Neural progenitor cell (in vitro differentiated cells): ENCODE measurements at regions not wholly inside any gene's neighbourhood (a gene's known extent, or its start where the extent isn't known, plus 50 kb on each side); places are given as distances from the start of the nearest gene placed in this dataset.

Source experiments
- DNase-seq: peaks from one replicate; pipeline ENCODE4 v3.0.0-alpha.2; 2016; ENCODE audit warnings: low spot score
- H2AFZ ChIP-seq: fragments of 200-600 bp; sonication (generic); replicated peaks from 2 replicates; pipeline ENCODE4 v1.6.1; 2016; ENCODE audit warnings: antibody characterized with exemption
- H3F3A ChIP-seq: fragments of 200-600 bp; sonication (generic); 2 replicates; pipeline ENCODE4 v1.6.1; 2016; ENCODE audit warnings: antibody characterized with exemption, low read depth
- H3K27ac ChIP-seq: fragments of 200-600 bp; sonication (generic); 2 replicates; pipeline ENCODE4 v1.5.1; 2016; ENCODE audit warnings: mild to moderate bottlenecking
- H3K27me3 ChIP-seq: fragments of 200-600 bp; sonication (generic); 2 replicates; pipeline ENCODE4 v1.6.1; 2016; ENCODE audit warnings: mild to moderate bottlenecking, moderate library complexity
- H3K36me3 ChIP-seq: fragments of 200-600 bp; sonication (generic); 2 replicates; pipeline ENCODE4 v1.5.1; 2016
- H3K4me1 ChIP-seq: fragments of 200-600 bp; sonication (generic); 2 replicates; pipeline ENCODE4 v1.6.1; 2016; ENCODE audit warnings: mixed run types
- H3K4me2 ChIP-seq: fragments of 200-600 bp; sonication (generic); 2 replicates; pipeline ENCODE4 v1.6.1; 2016
- H3K4me3 ChIP-seq: fragments of 200-600 bp; sonication (generic); 2 replicates; pipeline ENCODE4 v1.5.1; 2016
- H3K79me2 ChIP-seq: fragments of 200-600 bp; sonication (generic); 2 replicates; pipeline ENCODE4 v1.6.1; 2016; ENCODE audit warnings: low read depth
- H3K9ac ChIP-seq: fragments of 200-600 bp; sonication (generic); 2 replicates; pipeline ENCODE4 v1.6.1; 2016
- H3K9me3 ChIP-seq: fragments of 200-600 bp; sonication (generic); 2 replicates; pipeline ENCODE4 v1.5.1; 2016; ENCODE audit warnings: low read depth
- H4K20me1 ChIP-seq: fragments of 200-600 bp; sonication (generic); 2 replicates; pipeline ENCODE4 v1.6.1; 2016; ENCODE audit warnings: low read depth
- H3K27ac Mint-ChIP-seq: 3 replicates; pipeline ENCODE4 v1.8.0; 2021; ENCODE audit warnings: mixed read lengths
- H3K27me3 Mint-ChIP-seq: 2 replicates; pipeline ENCODE4 v1.8.0; 2022; ENCODE audit warnings: low read depth, mild to moderate bottlenecking, inconsistent platforms, moderate library complexity, mixed read lengths; ENCODE audit not compliant: insufficient read depth
- H3K36me3 Mint-ChIP-seq: 3 replicates; pipeline ENCODE4 v1.8.0; 2021; ENCODE audit warnings: mixed read lengths
- H3K4me1 Mint-ChIP-seq: 3 replicates; pipeline ENCODE4 v1.8.0; 2021; ENCODE audit warnings: mixed read lengths
- H3K4me3 Mint-ChIP-seq: 3 replicates; pipeline ENCODE4 v1.8.0; 2021; ENCODE audit warnings: mild to moderate bottlenecking, moderate library complexity, mixed read lengths
- H3K9me3 Mint-ChIP-seq: 3 replicates; pipeline ENCODE4 v1.8.0; 2020; ENCODE audit warnings: mixed read lengths
- EZH2 ChIP-seq: fragments of 200-600 bp; sonication (generic); IDR thresholded peaks from 2 replicates; pipeline ENCODE4 v1.6.1; 2017; ENCODE audit warnings: antibody characterized with exemption, mild to moderate bottlenecking, moderate library complexity
- EZH2phosphoT487 ChIP-seq: fragments of 200-600 bp; sonication (generic); IDR thresholded peaks from 2 replicates; pipeline ENCODE4 v1.6.1; 2017; ENCODE audit warnings: antibody characterized with exemption
- TF ChIP-seq, protein P1 (sequence below): fragments of 200-600 bp; sonication (generic); IDR thresholded peaks from 2 replicates; pipeline ENCODE4 v1.5.1; 2017; ENCODE audit warnings: antibody characterized with exemption, mild to moderate bottlenecking

DNA sequence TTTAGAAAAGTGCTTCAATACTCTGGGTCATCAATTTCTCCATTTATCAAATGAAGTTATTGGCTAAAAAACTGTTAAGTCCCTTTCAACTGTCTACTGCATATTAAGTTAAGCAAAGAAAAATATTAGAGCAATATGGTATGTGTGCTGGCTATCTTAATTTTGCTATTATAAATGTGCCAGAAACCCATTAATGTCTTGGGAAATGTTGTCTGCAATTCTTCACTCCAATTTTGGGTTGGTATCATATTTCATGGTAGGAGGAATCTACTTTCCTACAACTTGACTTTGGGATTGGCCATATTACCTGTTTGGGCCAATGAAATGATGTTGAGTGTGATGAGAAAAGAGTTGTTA is 1063.9 kb downstream of the PLA2G4A start:
- Histone ChIP-seq H3K36me3 (no peaks in the 10 kb centered on the region), H3K9ac (no peak overlapping the region), H4K20me1 (no peaks in the 10 kb centered on the region), H3K79me2 (no peaks in the 10 kb centered on the region), H3K4me2 (no peak overlapping the region), H3K4me1 (peaks cover 12% of the 10 kb centered on the region), H3K4me3 (no peak overlapping the region), H3K27me3 (no peaks in the 10 kb centered on the region), H2AFZ (no peak overlapping the region), H3K9me3 (no peaks in the 10 kb centered on the region), H3F3A (peaks cover 11% of the 10 kb centered on the region), H3K27ac (no peak overlapping the region)
- no peaks in the 10 kb centered on the region for H3K27me3 Mint-ChIP-seq
- no peak overlapping the region for H3K4me3 Mint-ChIP-seq
- H3K27ac Mint-ChIP-seq: no peak overlapping the region
- no peaks in the 10 kb centered on the region for H3K4me1 Mint-ChIP-seq
- no peaks in the 10 kb centered on the region for H3K9me3 Mint-ChIP-seq
- no peak for DNase-seq
- TF ChIP-seq, protein P1, sequence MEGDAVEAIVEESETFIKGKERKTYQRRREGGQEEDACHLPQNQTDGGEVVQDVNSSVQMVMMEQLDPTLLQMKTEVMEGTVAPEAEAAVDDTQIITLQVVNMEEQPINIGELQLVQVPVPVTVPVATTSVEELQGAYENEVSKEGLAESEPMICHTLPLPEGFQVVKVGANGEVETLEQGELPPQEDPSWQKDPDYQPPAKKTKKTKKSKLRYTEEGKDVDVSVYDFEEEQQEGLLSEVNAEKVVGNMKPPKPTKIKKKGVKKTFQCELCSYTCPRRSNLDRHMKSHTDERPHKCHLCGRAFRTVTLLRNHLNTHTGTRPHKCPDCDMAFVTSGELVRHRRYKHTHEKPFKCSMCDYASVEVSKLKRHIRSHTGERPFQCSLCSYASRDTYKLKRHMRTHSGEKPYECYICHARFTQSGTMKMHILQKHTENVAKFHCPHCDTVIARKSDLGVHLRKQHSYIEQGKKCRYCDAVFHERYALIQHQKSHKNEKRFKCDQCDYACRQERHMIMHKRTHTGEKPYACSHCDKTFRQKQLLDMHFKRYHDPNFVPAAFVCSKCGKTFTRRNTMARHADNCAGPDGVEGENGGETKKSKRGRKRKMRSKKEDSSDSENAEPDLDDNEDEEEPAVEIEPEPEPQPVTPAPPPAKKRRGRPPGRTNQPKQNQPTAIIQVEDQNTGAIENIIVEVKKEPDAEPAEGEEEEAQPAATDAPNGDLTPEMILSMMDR: no peak
- TF ChIP-seq EZH2: no peak
- TF ChIP-seq EZH2phosphoT487: no peak
- H3K36me3 Mint-ChIP-seq: no peaks in the 10 kb centered on the region

DNA sequence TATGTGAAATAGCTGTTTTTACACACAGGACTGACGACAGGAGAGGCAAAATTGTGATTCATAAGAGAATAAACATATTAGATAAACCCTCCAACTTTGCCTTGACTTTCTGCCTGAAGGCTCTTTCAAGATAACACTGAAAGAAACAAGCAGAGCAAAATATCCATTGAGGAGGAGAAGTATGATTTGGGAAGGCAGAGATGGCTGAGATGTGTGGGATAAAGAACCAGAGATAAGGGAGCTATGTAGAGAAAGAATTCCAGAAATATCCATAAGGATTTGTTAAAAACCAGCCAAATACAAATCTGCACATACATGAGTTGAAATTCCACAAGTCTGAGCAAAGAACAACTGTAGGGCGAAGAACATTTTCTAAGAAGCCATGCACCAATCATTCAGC is 1064.7 kb downstream of the PLA2G4A start:
- DNase-seq: no peak
- H3K4me2 ChIP-seq: no peak overlapping the region
- TF ChIP-seq, protein P1: no peak
- no peak for TF ChIP-seq EZH2
- no peak for TF ChIP-seq EZH2phosphoT487
- no peaks in the 10 kb centered on the region for H3K4me1 Mint-ChIP-seq
- H3K9ac ChIP-seq: no peak overlapping the region
- H3K36me3 Mint-ChIP-seq: no peaks in the 10 kb centered on the region
- no peak overlapping the region for H2AFZ ChIP-seq
- no peaks in the 10 kb centered on the region for H4K20me1 ChIP-seq
- H3K27me3 ChIP-seq: no peaks in the 10 kb centered on the region
- no peak overlapping the region for H3K4me3 ChIP-seq
- H3K4me1 ChIP-seq: peaks cover 12% of the 10 kb centered on the region
- no peaks in the 10 kb centered on the region for H3K27me3 Mint-ChIP-seq
- H3K9me3 Mint-ChIP-seq: no peaks in the 10 kb centered on the region
- H3K4me3 Mint-ChIP-seq: no peak overlapping the region
- H3K9me3 ChIP-seq: no peaks in the 10 kb centered on the region
- H3K27ac ChIP-seq: no peak overlapping the region
- H3K36me3 ChIP-seq: no peaks in the 10 kb centered on the region
- H3K79me2 ChIP-seq: no peaks in the 10 kb centered on the region
- no peak overlapping the region for H3K27ac Mint-ChIP-seq
- peaks cover 11% of the 10 kb centered on the region for H3F3A ChIP-seq

DNA sequence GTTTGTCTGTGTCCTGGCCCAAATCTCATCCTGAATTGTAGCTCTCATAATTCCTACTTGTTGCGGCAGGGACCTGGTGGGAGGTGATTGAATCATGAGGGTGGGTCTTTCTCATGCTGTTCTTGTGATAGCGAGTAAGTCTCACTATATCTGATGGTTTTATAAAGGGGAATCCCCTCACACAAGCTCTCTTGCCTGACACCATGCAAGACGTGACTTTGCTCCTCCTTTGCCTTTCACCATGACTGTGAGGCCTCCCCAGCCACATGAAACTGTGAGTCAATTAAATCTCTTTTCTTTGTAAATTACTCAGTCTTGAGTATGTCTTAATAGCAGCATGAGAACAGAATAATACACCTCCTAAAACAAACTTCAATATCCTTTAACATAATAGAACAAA is 1065.6 kb downstream of the PLA2G4A start:
- H3K4me3 Mint-ChIP-seq: no peak overlapping the region
- TF ChIP-seq EZH2 (no peak), EZH2phosphoT487 (no peak)
- TF ChIP-seq, protein P1: no peak
- Histone ChIP-seq H3K27ac (no peak overlapping the region), H3K27me3 (no peaks in the 10 kb centered on the region), H3K9me3 (no peaks in the 10 kb centered on the region), H3K4me1 (peaks cover 12% of the 10 kb centered on the region), H3K9ac (no peak overlapping the region), H3K79me2 (no peaks in the 10 kb centered on the region), H3K4me3 (no peak overlapping the region), H4K20me1 (no peaks in the 10 kb centered on the region), H3K4me2 (no peak overlapping the region), H2AFZ (no peak overlapping the region), H3K36me3 (no peaks in the 10 kb centered on the region), H3F3A (peaks cover 11% of the 10 kb centered on the region)
- no peaks in the 10 kb centered on the region for H3K9me3 Mint-ChIP-seq
- no peak for DNase-seq
- H3K4me1 Mint-ChIP-seq: no peaks in the 10 kb centered on the region
- H3K27ac Mint-ChIP-seq: no peak overlapping the region
- H3K36me3 Mint-ChIP-seq: no peaks in the 10 kb centered on the region
- no peaks in the 10 kb centered on the region for H3K27me3 Mint-ChIP-seq

DNA sequence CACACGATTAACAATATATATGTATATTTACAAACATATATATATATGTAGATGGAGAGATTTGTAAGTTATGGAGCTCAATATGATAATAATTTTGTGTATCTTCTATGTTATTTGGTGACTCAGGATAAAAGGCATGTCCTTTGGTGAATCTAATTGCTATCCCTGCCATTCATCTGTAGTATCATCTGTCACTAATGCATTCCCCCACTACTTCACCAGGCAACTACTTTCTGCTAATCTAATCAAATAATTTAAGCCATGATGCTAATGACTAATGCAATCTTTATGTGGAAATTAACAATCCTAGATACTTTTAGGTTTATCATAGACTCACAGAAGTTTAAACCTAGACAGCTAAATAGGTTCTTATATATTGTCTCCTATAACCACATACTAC is 1074.5 kb downstream of the PLA2G4A start:
- Histone ChIP-seq H3K79me2 (no peaks in the 10 kb centered on the region), H3F3A (no peaks in the 10 kb centered on the region), H3K27me3 (no peaks in the 10 kb centered on the region), H3K27ac (no peak overlapping the region), H3K9ac (no peak overlapping the region), H3K36me3 (no peaks in the 10 kb centered on the region), H2AFZ (no peak overlapping the region), H3K4me1 (no peaks in the 10 kb centered on the region), H3K4me3 (no peak overlapping the region), H3K9me3 (no peaks in the 10 kb centered on the region), H4K20me1 (no peaks in the 10 kb centered on the region), H3K4me2 (no peak overlapping the region)
- no peaks in the 10 kb centered on the region for H3K27me3 Mint-ChIP-seq
- H3K36me3 Mint-ChIP-seq: no peaks in the 10 kb centered on the region
- H3K27ac Mint-ChIP-seq: no peak overlapping the region
- H3K9me3 Mint-ChIP-seq: no peaks in the 10 kb centered on the region
- H3K4me1 Mint-ChIP-seq: no peaks in the 10 kb centered on the region
- DNase-seq: no peak
- no peak for TF ChIP-seq EZH2phosphoT487
- TF ChIP-seq, protein P1: no peak
- TF ChIP-seq EZH2: no peak
- no peak overlapping the region for H3K4me3 Mint-ChIP-seq
